CD14-positive monocyte (primary cell): ENCODE measurements at regions not wholly inside any gene's neighbourhood (a gene's known extent, or its start where the extent isn't known, plus 50 kb on each side); places are given as distances from the start of the nearest gene placed in this dataset.

Experiments used
- DNase-seq, 3 donors: peaks; one replicate each; pipeline ENCODE4 v3.0.0-alpha.2; 2011 to 2022
- H2AFZ ChIP-seq: 2 replicates; pipeline ENCODE4 v1.6.0; 2012; ENCODE audit warnings: mild to moderate bottlenecking, low read depth, low read length, inconsistent platforms; ENCODE audit not compliant: insufficient read depth, poor library complexity, severe bottlenecking
- H3K27ac ChIP-seq, 2 donors: 1 replicate in 1 of 2; 2 replicates in 1 of 2; pipeline ENCODE4 v1.5.1; 2012 to 2013; ENCODE audit warnings: low read length in 2 of 2, control low read depth in 1 of 2, inconsistent platforms in 1 of 2, low read depth in 1 of 2, mild to moderate bottlenecking in 1 of 2
- H3K27me3 ChIP-seq, 2 donors: one replicate each; pipeline versions ENCODE4 v1.6.0 to v1.6.1; 2011 to 2013; ENCODE audit warnings: low read length in 2 of 2; ENCODE audit not compliant: control insufficient read depth in 2 of 2, insufficient read depth in 2 of 2
- H3K36me3 ChIP-seq, 2 donors: replicated peaks in 1 of 2; 1 replicate in 1 of 2; 2 replicates in 1 of 2; pipeline versions ENCODE4 v1.5.1 to v1.6.1; 2012 to 2013; ENCODE audit warnings: low read length in 2 of 2, control low read depth in 1 of 2, inconsistent platforms in 1 of 2, mild to moderate bottlenecking in 1 of 2; ENCODE audit not compliant: insufficient read depth in 2 of 2, control insufficient read depth in 1 of 2
- H3K4me1 ChIP-seq, 2 donors: 1 replicate in 1 of 2; 2 replicates in 1 of 2; pipeline versions ENCODE4 v1.5.1 to v1.6.1; 2012 to 2013; ENCODE audit warnings: low read length in 2 of 2, control low read depth in 1 of 2, inconsistent platforms in 1 of 2, mild to moderate bottlenecking in 1 of 2, moderate library complexity in 1 of 2; ENCODE audit not compliant: insufficient read depth in 2 of 2, control insufficient read depth in 1 of 2
- H3K4me2 ChIP-seq: replicated peaks from 2 replicates; pipeline ENCODE3; 2012; ENCODE audit warnings: low read length, moderate library complexity, mild to moderate bottlenecking; ENCODE audit not compliant: poor library complexity, severe bottlenecking; ENCODE audit errors: extremely low read depth
- H3K4me3 ChIP-seq, 3 experiments: fragments of 200-600 bp in 1 of 3; sonication (generic) in 1 of 3; replicated peaks in 1 of 3; 1 replicate in 2 of 3; 2 replicates in 1 of 3; pipeline ENCODE4 v1.5.1; 2011 to 2013; ENCODE audit warnings: low read length in 3 of 3, mild to moderate bottlenecking in 3 of 3, control low read depth in 2 of 3, low read depth in 2 of 3, inconsistent platforms in 1 of 3, moderate library complexity in 1 of 3
- H3K79me2 ChIP-seq: 2 replicates; pipeline ENCODE4 v1.6.0; 2012; ENCODE audit warnings: mild to moderate bottlenecking, control low read depth, inconsistent platforms, low read length, moderate library complexity; ENCODE audit not compliant: insufficient read depth
- H3K9ac ChIP-seq: 2 replicates; pipeline ENCODE4 v1.6.0; 2017; ENCODE audit warnings: low read length, mild to moderate bottlenecking; ENCODE audit not compliant: insufficient read depth, poor library complexity, severe bottlenecking
- H3K9me3 ChIP-seq, 2 donors: replicated peaks in 1 of 2; 1 replicate in 1 of 2; 2 replicates in 1 of 2; pipeline versions ENCODE4 v1.5.1 to v1.6.1; 2012 to 2013; ENCODE audit warnings: low read length in 2 of 2, control low read depth in 1 of 2; ENCODE audit not compliant: control insufficient read depth in 1 of 2, insufficient read depth in 1 of 2
- H4K20me1 ChIP-seq: 2 replicates; pipeline ENCODE4 v1.6.0; 2012; ENCODE audit warnings: mild to moderate bottlenecking, low read length, control low read depth, moderate library complexity; ENCODE audit not compliant: insufficient read depth
- H3K27ac Mint-ChIP-seq, 7 donors: one replicate each; pipeline ENCODE4 v1.8.0; 2020; ENCODE audit warnings: mild to moderate bottlenecking in 7 of 7, mixed read lengths in 7 of 7, moderate library complexity in 6 of 7, inconsistent platforms in 2 of 7
- H3K27me3 Mint-ChIP-seq, 3 donors: one replicate each; pipeline ENCODE4 v1.8.0; 2021 to 2022; ENCODE audit warnings: low read depth in 3 of 3, mild to moderate bottlenecking in 3 of 3, mixed read lengths in 3 of 3, moderate library complexity in 3 of 3, inconsistent platforms in 1 of 3
- H3K36me3 Mint-ChIP-seq, 2 donors: one replicate each; pipeline ENCODE4 v1.8.0; 2020; ENCODE audit warnings: mixed read lengths in 2 of 2, inconsistent platforms in 1 of 2, mild to moderate bottlenecking in 1 of 2
- H3K4me1 Mint-ChIP-seq: one replicate; pipeline ENCODE4 v1.8.0; 2020; ENCODE audit warnings: mild to moderate bottlenecking, mixed read lengths
- H3K4me3 Mint-ChIP-seq, 2 donors: one replicate each; pipeline ENCODE4 v1.8.0; 2020; ENCODE audit warnings: mild to moderate bottlenecking in 2 of 2, mixed read lengths in 2 of 2, moderate library complexity in 1 of 2
- H3K9me3 Mint-ChIP-seq, 7 donors: one replicate each; pipeline ENCODE4 v1.8.0; 2020 to 2022; ENCODE audit warnings: mixed read lengths in 7 of 7, mild to moderate bottlenecking in 6 of 7, moderate library complexity in 6 of 7, inconsistent platforms in 2 of 7
- WGBS: methylation state at CpG from one replicate; pipeline ENCODE4 v1.1.5; 2013; ENCODE audit warnings: missing lambda C conversion rate; ENCODE audit not compliant: insufficient coverage; 5-methylcytosine and 5-hydroxymethylcytosine counted together
- intact Hi-C, 2 donors: fragments of 100-400 bp; cut with micrococcal nuclease; formaldehyde crosslinking; loops; one replicate each; pipeline versions ENCODE4 v1.15.0 to v1.15.1; 2023
- TF ChIP-seq, protein P1 (sequence below): fragments of 200-600 bp; IDR thresholded peaks from one replicate; pipeline ENCODE4 v1.8.0; 2022; ENCODE audit warnings: antibody characterized with exemption, mild to moderate bottlenecking

- H2AFZ ChIP-seq, result no peak overlapping the region
- Mint-ChIP-seq H3K27me3 (no peaks in the 10 kb centered on the region), H3K9me3 (peaks cover 0 to 4% (median 0%) of the 10 kb centered on the region in 7 donors), H3K27ac (no peak overlapping the region), H3K4me1 (no peaks in the 10 kb centered on the region), H3K36me3 (no peaks in the 10 kb centered on the region), H3K4me3 (no peak overlapping the region)
- no peak overlapping the region for H3K9ac ChIP-seq
- H3K27me3 ChIP-seq, result no peaks in the 10 kb centered on the region
- H3K36me3 ChIP-seq, result no peaks in the 10 kb centered on the region
- intact Hi-C loops, result no loop called here
- H3K27ac ChIP-seq, result no peak overlapping the region
- no peak for DNase-seq
- H4K20me1 ChIP-seq, result no peaks in the 10 kb centered on the region
- H3K9me3 ChIP-seq, result no peaks in the 10 kb centered on the region
- H3K4me2 ChIP-seq, result no peak overlapping the region
- no peaks in the 10 kb centered on the region for H3K79me2 ChIP-seq
- no CpG with 5 or more reads among the region's 8 CpGs for WGBS
- H3K4me1 ChIP-seq, result no peaks in the 10 kb centered on the region
- no peak overlapping the region for H3K4me3 ChIP-seq
- TF ChIP-seq, protein P1, sequence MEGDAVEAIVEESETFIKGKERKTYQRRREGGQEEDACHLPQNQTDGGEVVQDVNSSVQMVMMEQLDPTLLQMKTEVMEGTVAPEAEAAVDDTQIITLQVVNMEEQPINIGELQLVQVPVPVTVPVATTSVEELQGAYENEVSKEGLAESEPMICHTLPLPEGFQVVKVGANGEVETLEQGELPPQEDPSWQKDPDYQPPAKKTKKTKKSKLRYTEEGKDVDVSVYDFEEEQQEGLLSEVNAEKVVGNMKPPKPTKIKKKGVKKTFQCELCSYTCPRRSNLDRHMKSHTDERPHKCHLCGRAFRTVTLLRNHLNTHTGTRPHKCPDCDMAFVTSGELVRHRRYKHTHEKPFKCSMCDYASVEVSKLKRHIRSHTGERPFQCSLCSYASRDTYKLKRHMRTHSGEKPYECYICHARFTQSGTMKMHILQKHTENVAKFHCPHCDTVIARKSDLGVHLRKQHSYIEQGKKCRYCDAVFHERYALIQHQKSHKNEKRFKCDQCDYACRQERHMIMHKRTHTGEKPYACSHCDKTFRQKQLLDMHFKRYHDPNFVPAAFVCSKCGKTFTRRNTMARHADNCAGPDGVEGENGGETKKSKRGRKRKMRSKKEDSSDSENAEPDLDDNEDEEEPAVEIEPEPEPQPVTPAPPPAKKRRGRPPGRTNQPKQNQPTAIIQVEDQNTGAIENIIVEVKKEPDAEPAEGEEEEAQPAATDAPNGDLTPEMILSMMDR, result no peak
Measured at GRCh38 chrX:69018416-69019072, 146.7 kb downstream of the PJA1 start.

DNA sequence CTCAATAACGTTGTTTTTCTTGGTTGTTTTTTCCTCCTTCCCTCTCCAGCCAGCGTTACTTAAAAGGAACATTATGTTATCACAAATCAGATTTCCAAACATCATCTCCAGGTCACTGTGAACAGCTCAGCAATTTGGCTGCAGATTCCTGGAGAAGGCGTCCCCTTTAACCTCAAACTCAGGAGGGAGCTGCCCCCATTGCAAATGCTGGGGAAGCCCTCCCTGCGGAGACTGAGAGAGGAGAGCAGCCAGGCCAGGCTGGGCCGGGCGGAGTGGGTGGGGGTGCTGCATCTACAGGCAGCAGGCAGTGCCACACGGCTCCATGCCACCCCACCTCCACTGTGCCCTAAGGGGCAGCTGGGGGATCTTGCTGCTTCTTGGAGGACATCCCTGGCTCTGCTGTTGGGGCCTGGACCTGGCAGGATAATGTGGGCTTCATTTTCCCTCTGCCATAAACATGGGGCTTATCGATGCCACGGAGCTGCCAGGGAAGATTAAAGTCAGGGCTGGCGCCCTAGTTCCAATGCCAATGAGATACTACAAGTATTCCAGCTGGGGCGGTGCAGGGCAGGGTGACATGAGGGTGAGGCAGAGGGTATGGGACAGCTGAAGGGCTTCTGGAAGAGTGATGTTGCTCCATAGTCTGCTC, 148.8 kb downstream of the PJA1 start:
- no peaks in the 10 kb centered on the region for H3K36me3 Mint-ChIP-seq
- Histone ChIP-seq H3K9me3 (no peaks in the 10 kb centered on the region), H2AFZ (no peak overlapping the region), H3K27ac (no peak overlapping the region), H3K4me3 (no peak overlapping the region), H3K36me3 (no peaks in the 10 kb centered on the region), H3K4me2 (no peak overlapping the region), H3K9ac (no peak overlapping the region), H3K79me2 (no peaks in the 10 kb centered on the region), H3K4me1 (no peaks in the 10 kb centered on the region), H3K27me3 (no peaks in the 10 kb centered on the region), H4K20me1 (no peaks in the 10 kb centered on the region)
- no CpG with 5 or more reads among the region's 11 CpGs for WGBS
- H3K27ac Mint-ChIP-seq, result no peak overlapping the region
- H3K9me3 Mint-ChIP-seq, result peaks cover 0 to 6% (median 0%) of the 10 kb centered on the region in 7 donors
- DNase-seq, result no peak
- TF ChIP-seq, protein P1, result no peak
- no peak overlapping the region for H3K4me3 Mint-ChIP-seq
- intact Hi-C loops, result no loop called here
- H3K4me1 Mint-ChIP-seq, result no peaks in the 10 kb centered on the region
- no peaks in the 10 kb centered on the region for H3K27me3 Mint-ChIP-seq
